OCI-LY1 (cell line): ENCODE measurements at regions not wholly inside any gene's neighbourhood (a gene's known extent, or its start where the extent isn't known, plus 50 kb on each side); places are given as distances from the start of the nearest gene placed in this dataset.

Experiments used
- H2AFZ ChIP-seq: fragments of 200-600 bp; sonication (generic), shearing (Covaris generic); 2 replicates; pipeline ENCODE4 v1.6.0; 2014; ENCODE audit warnings: antibody characterized with exemption, mild to moderate bottlenecking, low read length
- H3F3A ChIP-seq: fragments of 200-600 bp; sonication (generic), shearing (Covaris generic); 2 replicates; pipeline ENCODE4 v1.6.0; 2014; ENCODE audit warnings: mild to moderate bottlenecking, antibody characterized with exemption, low read length, moderate library complexity; ENCODE audit not compliant: insufficient read depth
- H3K27ac ChIP-seq: fragments of 200-600 bp; sonication (generic); 2 replicates; pipeline ENCODE4 v1.5.1; 2014; ENCODE audit warnings: low read length, mixed run types, mild to moderate bottlenecking, low read depth; ENCODE audit not compliant: poor library complexity, severe bottlenecking
- H3K27me3 ChIP-seq: fragments of 200-600 bp; sonication (generic); 2 replicates; pipeline ENCODE4 v1.6.0; 2014; ENCODE audit warnings: antibody characterized with exemption, mild to moderate bottlenecking, low read length, moderate library complexity; ENCODE audit not compliant: insufficient read depth
- H3K36me3 ChIP-seq: fragments of 200-600 bp; sonication (generic); 2 replicates; pipeline ENCODE4 v1.6.1; 2014; ENCODE audit warnings: mild to moderate bottlenecking, antibody characterized with exemption, low read length, moderate library complexity, mixed read lengths; ENCODE audit not compliant: insufficient read depth
- H3K4me1 ChIP-seq: fragments of 200-600 bp; sonication (generic); 2 replicates; pipeline ENCODE4 v1.5.1; 2014; ENCODE audit warnings: mild to moderate bottlenecking, low read length, moderate library complexity; ENCODE audit not compliant: insufficient read depth, severe bottlenecking
- H3K4me2 ChIP-seq: fragments of 200-600 bp; sonication (generic), shearing (Covaris generic); 2 replicates; pipeline ENCODE4 v1.6.1; 2014; ENCODE audit warnings: low read length
- H3K4me3 ChIP-seq: fragments of 200-600 bp; sonication (generic); 2 replicates; pipeline ENCODE4 v1.5.1; 2014; ENCODE audit warnings: low read length, low read depth, mild to moderate bottlenecking, mixed read lengths; ENCODE audit not compliant: poor library complexity, severe bottlenecking
- H3K79me2 ChIP-seq: fragments of 200-600 bp; shearing (Covaris generic); 2 replicates; pipeline ENCODE4 v1.6.1; 2016; ENCODE audit warnings: mixed run types, low read length, mixed read lengths; ENCODE audit not compliant: insufficient read depth
- H3K9ac ChIP-seq: fragments of 200-600 bp; sonication (generic), shearing (Covaris generic); 2 replicates; pipeline ENCODE4 v1.6.1; 2014; ENCODE audit warnings: mild to moderate bottlenecking, low read length, mixed read lengths
- H3K9me2 ChIP-seq: fragments of 200-600 bp; sonication (generic), shearing (Covaris generic); 2 replicates; pipeline ENCODE4 v1.6.1; 2014; ENCODE audit warnings: low read depth, mild to moderate bottlenecking, low read length, mixed read lengths
- H3K9me3 ChIP-seq: fragments of 200-600 bp; shearing (Covaris generic); 2 replicates; pipeline ENCODE4 v1.6.1; 2014; ENCODE audit warnings: low read length, mixed read lengths
- H4K20me1 ChIP-seq: fragments of 200-600 bp; sonication (generic), shearing (Covaris generic); 2 replicates; pipeline ENCODE4 v1.6.0; 2016; ENCODE audit warnings: mild to moderate bottlenecking, low read length; ENCODE audit not compliant: insufficient read depth
- CTCF ChIP-seq: fragments of 200-600 bp; sonication (generic), shearing (Covaris generic); IDR thresholded peaks from 2 replicates; pipeline ENCODE4 v1.5.1; 2017; ENCODE audit warnings: mild to moderate bottlenecking, antibody characterized with exemption, low read length, moderate library complexity, mixed read lengths
- EZH2 ChIP-seq: fragments of 200-600 bp; sonication (generic), shearing (Covaris generic); IDR thresholded peaks from 2 replicates; pipeline ENCODE4 v1.8.0; 2017; ENCODE audit warnings: borderline replicate concordance, mixed run types, mild to moderate bottlenecking, antibody characterized with exemption, low read length, moderate library complexity, mixed read lengths

- Histone ChIP-seq H3F3A (no peaks in the 10 kb centered on the region), H3K4me1 (no peaks in the 10 kb centered on the region), H3K9ac (no peak overlapping the region), H4K20me1 (no peaks in the 10 kb centered on the region), H3K9me2 (no peaks in the 10 kb centered on the region), H3K27ac (no peak overlapping the region), H3K4me2 (no peak overlapping the region), H3K9me3 (no peaks in the 10 kb centered on the region), H3K36me3 (no peaks in the 10 kb centered on the region), H3K79me2 (no peaks in the 10 kb centered on the region), H3K27me3 (peaks cover 3% of the 10 kb centered on the region; the same call in 1 of the 2 replicates), H3K4me3 (no peak overlapping the region), H2AFZ (no peak overlapping the region)
- TF ChIP-seq EZH2 (no peak), CTCF (no peak)
Measured at GRCh38 chr2:15765686-15766302, 174.1 kb downstream of the DDX1 start.

GRCh38 chr2:15766303-15766861 lies 174.0 kb upstream of the MYCN start:
- no peak for TF ChIP-seq CTCF
- TF ChIP-seq EZH2, result no peak
- no peak overlapping the region for H3K4me3 ChIP-seq
- H3K27me3 ChIP-seq, result peaks cover 3% of the 10 kb centered on the region; the same call in 1 of the 2 replicates

GRCh38 chr2:15766911-15767597 lies 173.3 kb upstream of the MYCN start:
- Histone ChIP-seq H3K27ac (no peak overlapping the region), H3K79me2 (no peaks in the 10 kb centered on the region)

More at GRCh38 chr2:15766303-15766861, 174.0 kb upstream of the MYCN start:
- Histone ChIP-seq H3K27ac (no peak overlapping the region), H3K9me2 (no peaks in the 10 kb centered on the region), H3K4me1 (no peaks in the 10 kb centered on the region), H2AFZ (no peak overlapping the region), H3F3A (no peaks in the 10 kb centered on the region), H3K79me2 (no peaks in the 10 kb centered on the region), H3K9me3 (no peaks in the 10 kb centered on the region), H3K36me3 (no peaks in the 10 kb centered on the region), H3K4me2 (no peak overlapping the region), H3K9ac (no peak overlapping the region), H4K20me1 (no peaks in the 10 kb centered on the region)

More at GRCh38 chr2:15766911-15767597, 173.3 kb upstream of the MYCN start:
- Histone ChIP-seq H3K9ac (no peak overlapping the region), H3K4me3 (no peak overlapping the region), H3K36me3 (no peaks in the 10 kb centered on the region), H3K9me2 (no peaks in the 10 kb centered on the region), H3K4me2 (no peak overlapping the region), H3F3A (no peaks in the 10 kb centered on the region), H3K4me1 (no peaks in the 10 kb centered on the region), H2AFZ (no peak overlapping the region), H4K20me1 (no peaks in the 10 kb centered on the region), H3K9me3 (no peaks in the 10 kb centered on the region), H3K27me3 (peaks cover 3% of the 10 kb centered on the region; the same call in 1 of the 2 replicates)
- TF ChIP-seq CTCF, result no peak
- no peak for TF ChIP-seq EZH2
